Mesenchymal stem cell (in vitro differentiated cells and primary cell): ENCODE measurements at regions not wholly inside any gene's neighbourhood (a gene's known extent, or its start where the extent isn't known, plus 50 kb on each side); places are given as distances from the start of the nearest gene placed in this dataset.

ENCODE experiments used
- DNase-seq: peaks from one replicate; pipeline ENCODE4 v3.0.0-alpha.2; 2013
- H2AFZ ChIP-seq: one replicate; pipeline ENCODE4 v1.6.1; 2013; ENCODE audit warnings: low read depth, mild to moderate bottlenecking, control low read depth, inconsistent platforms, low read length, moderate library complexity
- H2AK5ac ChIP-seq: 2 replicates; pipeline ENCODE4 v1.6.1; 2013; ENCODE audit warnings: low read length, moderate library complexity, mild to moderate bottlenecking, inconsistent platforms; ENCODE audit not compliant: severe bottlenecking
- H2BK120ac ChIP-seq: one replicate; pipeline ENCODE4 v1.6.1; 2013; ENCODE audit warnings: low read depth, mild to moderate bottlenecking, inconsistent platforms, low read length, moderate library complexity
- H2BK12ac ChIP-seq, 2 experiments: one replicate each; pipeline ENCODE4 v1.6.1; 2013; ENCODE audit warnings: inconsistent platforms in 2 of 2, low read length in 2 of 2, mild to moderate bottlenecking in 2 of 2, moderate library complexity in 2 of 2, control low read depth in 1 of 2
- H2BK15ac ChIP-seq: one replicate; pipeline ENCODE4 v1.6.1; 2013; ENCODE audit warnings: mild to moderate bottlenecking, low read depth, inconsistent platforms; ENCODE audit not compliant: poor library complexity, severe bottlenecking
- H2BK5ac ChIP-seq: 2 replicates; pipeline ENCODE4 v1.6.1; 2013; ENCODE audit warnings: low read depth, mild to moderate bottlenecking, low read length, control low read depth, inconsistent platforms; ENCODE audit not compliant: poor library complexity, severe bottlenecking
- H3K14ac ChIP-seq, 2 experiments: one replicate each; pipeline ENCODE4 v1.6.1; 2013; ENCODE audit warnings: inconsistent platforms in 2 of 2, low read length in 2 of 2, control low read depth in 1 of 2, mild to moderate bottlenecking in 1 of 2, moderate library complexity in 1 of 2
- H3K18ac ChIP-seq, 2 experiments: one replicate each; pipeline ENCODE4 v1.6.1; 2013; ENCODE audit warnings: inconsistent platforms in 2 of 2, low read length in 2 of 2, control low read depth in 1 of 2, low read depth in 1 of 2, mild to moderate bottlenecking in 1 of 2
- H3K23ac ChIP-seq, 2 experiments: one replicate each; pipeline ENCODE4 v1.6.1; 2013; ENCODE audit warnings: inconsistent platforms in 2 of 2, low read length in 2 of 2, mild to moderate bottlenecking in 2 of 2, moderate library complexity in 2 of 2, control low read depth in 1 of 2
- H3K27ac ChIP-seq: 2 replicates; pipeline ENCODE4 v1.5.1; 2013; ENCODE audit warnings: mild to moderate bottlenecking, moderate library complexity, low read length, control low read depth, inconsistent platforms; ENCODE audit not compliant: poor library complexity, severe bottlenecking
- H3K27me3 ChIP-seq, 2 experiments: 2 replicates each; pipeline versions ENCODE4 v1.6.1 to v1.7.0; 2013; ENCODE audit warnings: low read length in 2 of 2, mild to moderate bottlenecking in 2 of 2, moderate library complexity in 2 of 2, control low read depth in 1 of 2, inconsistent platforms in 1 of 2; ENCODE audit not compliant: control insufficient read depth in 1 of 2, insufficient read depth in 1 of 2
- H3K36me3 ChIP-seq, 2 experiments: 2 replicates each; pipeline versions ENCODE4 v1.6.1 to v1.7.0; 2013; ENCODE audit warnings: low read length in 2 of 2, control low read depth in 1 of 2, inconsistent platforms in 1 of 2, low read depth in 1 of 2, mild to moderate bottlenecking in 1 of 2; ENCODE audit not compliant: insufficient read depth in 2 of 2, control insufficient read depth in 1 of 2
- H3K4ac ChIP-seq, 2 experiments: one replicate each; pipeline ENCODE4 v1.6.1; 2013; ENCODE audit warnings: inconsistent platforms in 2 of 2, low read length in 2 of 2, mild to moderate bottlenecking in 2 of 2, moderate library complexity in 2 of 2, control low read depth in 1 of 2, low read depth in 1 of 2
- H3K4me1 ChIP-seq: 2 replicates; pipeline ENCODE4 v1.6.1; 2013; ENCODE audit warnings: low read depth, low read length, control low read depth; ENCODE audit not compliant: control insufficient read depth, insufficient read depth
- H3K4me2 ChIP-seq: 2 replicates; pipeline ENCODE4 v1.6.1; 2013; ENCODE audit warnings: low read length, mild to moderate bottlenecking, inconsistent platforms; ENCODE audit not compliant: poor library complexity, severe bottlenecking
- H3K4me3 ChIP-seq, 2 experiments: 2 replicates each; pipeline versions ENCODE4 v1.5.1 to v1.7.0; 2013; ENCODE audit warnings: low read length in 2 of 2, mild to moderate bottlenecking in 2 of 2, control low read depth in 1 of 2, low read depth in 1 of 2; ENCODE audit not compliant: insufficient read depth in 1 of 2
- H3K79me1 ChIP-seq: replicated peaks from 2 replicates; pipeline ENCODE4 v1.6.1; 2013; ENCODE audit warnings: mild to moderate bottlenecking, control low read depth, low read length, inconsistent platforms; ENCODE audit not compliant: poor library complexity, severe bottlenecking
- H3K9ac ChIP-seq: 2 replicates; pipeline ENCODE4 v1.7.0; 2013; ENCODE audit warnings: mild to moderate bottlenecking, low read length, moderate library complexity
- H3K9me3 ChIP-seq: 2 replicates; pipeline ENCODE4 v1.7.0; 2013; ENCODE audit warnings: mild to moderate bottlenecking, low read length; ENCODE audit not compliant: control insufficient read depth
- H4K8ac ChIP-seq: one replicate; pipeline ENCODE4 v1.6.1; 2013; ENCODE audit warnings: inconsistent platforms, mild to moderate bottlenecking, low read length, moderate library complexity
- H4K91ac ChIP-seq: one replicate; pipeline ENCODE4 v1.6.1; 2013; ENCODE audit warnings: mild to moderate bottlenecking, low read length, inconsistent platforms
- WGBS: methylation state at CpG from one replicate; pipeline ENCODE4 v1.1.7; 2013; ENCODE audit warnings: mixed read lengths; 5-methylcytosine and 5-hydroxymethylcytosine counted together

DNA sequence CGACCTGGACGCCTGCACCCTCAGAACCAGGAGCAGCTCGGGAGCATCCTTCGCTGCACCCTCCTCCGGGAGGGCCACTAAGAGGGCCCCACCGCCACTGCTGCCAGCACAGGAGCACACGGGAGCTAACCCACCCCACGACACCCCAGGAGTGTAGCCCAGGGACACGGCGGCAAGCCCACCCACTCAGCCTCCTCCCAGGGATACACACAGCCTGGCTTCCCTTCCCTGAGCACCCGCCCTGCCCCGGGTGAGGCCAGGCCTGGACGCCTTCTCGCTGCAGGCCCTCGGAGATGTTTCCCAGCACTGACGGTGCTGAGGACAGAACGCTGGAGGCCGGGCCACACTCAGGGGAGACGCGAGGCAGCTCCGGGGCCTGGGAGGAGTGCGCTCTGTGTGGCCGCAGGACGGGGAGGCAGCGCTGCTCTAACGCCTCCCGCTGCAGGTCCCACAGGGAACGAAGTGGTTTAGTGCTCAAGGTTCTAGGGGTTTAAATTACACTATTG, 190.4 kb downstream of the BRD1 start:
- DNase-seq, result no peak
- H3K36me3 ChIP-seq, result no peaks in the 10 kb centered on the region
- 86% methylated on average over 21 of the region's 28 CpGs for WGBS

DNA sequence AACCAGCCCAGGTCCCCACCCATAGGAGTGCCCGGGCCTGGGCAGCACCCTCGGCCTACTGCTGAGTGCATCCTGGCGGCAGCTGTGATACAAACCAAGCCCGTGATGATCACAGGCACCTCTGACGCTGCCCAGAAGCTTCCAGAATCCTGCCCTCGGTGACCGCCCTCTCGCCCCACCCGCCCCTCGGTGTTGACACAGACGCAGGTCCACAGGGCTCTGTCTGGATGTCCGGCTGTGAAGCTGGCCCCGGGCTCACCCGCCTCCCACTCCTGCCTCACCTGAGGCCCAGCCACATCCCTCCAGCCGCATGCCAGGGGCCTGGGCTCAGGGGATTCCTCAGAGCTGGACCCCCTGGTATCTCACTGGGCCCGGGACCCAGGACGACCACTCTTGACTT, 191.0 kb downstream of the BRD1 start:
- H3K4me3 ChIP-seq, result no peak overlapping the region
- H3K18ac ChIP-seq, result no peak overlapping the region
- no peak overlapping the region for H2BK15ac ChIP-seq

More for the DNA sequence above, 190.4 kb downstream of the BRD1 start:
- H2AK5ac ChIP-seq, result no peak overlapping the region
- no peak overlapping the region for H2BK12ac ChIP-seq
- no peaks in the 10 kb centered on the region for H3K79me1 ChIP-seq
- H3K9ac ChIP-seq, result no peak overlapping the region
- no peak overlapping the region for H4K8ac ChIP-seq
- peaks cover 3% of the 10 kb centered on the region for H3K4me1 ChIP-seq
- H3K4me3 ChIP-seq, result no peak overlapping the region
- no peak overlapping the region for H3K4me2 ChIP-seq
- no peak overlapping the region for H3K18ac ChIP-seq
- H3K27me3 ChIP-seq, result peaks cover 0 to 25% of the 10 kb centered on the region in 2 experiments
- no peaks in the 10 kb centered on the region for H3K9me3 ChIP-seq
- no peak overlapping the region for H3K4ac ChIP-seq
- H2BK15ac ChIP-seq, result no peak overlapping the region
- H3K14ac ChIP-seq, result no peak overlapping the region
- H2BK5ac ChIP-seq, result no peak overlapping the region
- H3K27ac ChIP-seq, result no peak overlapping the region
- H3K23ac ChIP-seq, result no peak overlapping the region
- no peak overlapping the region for H2AFZ ChIP-seq
- H4K91ac ChIP-seq, result no peak overlapping the region
- no peak overlapping the region for H2BK120ac ChIP-seq

DNA sequence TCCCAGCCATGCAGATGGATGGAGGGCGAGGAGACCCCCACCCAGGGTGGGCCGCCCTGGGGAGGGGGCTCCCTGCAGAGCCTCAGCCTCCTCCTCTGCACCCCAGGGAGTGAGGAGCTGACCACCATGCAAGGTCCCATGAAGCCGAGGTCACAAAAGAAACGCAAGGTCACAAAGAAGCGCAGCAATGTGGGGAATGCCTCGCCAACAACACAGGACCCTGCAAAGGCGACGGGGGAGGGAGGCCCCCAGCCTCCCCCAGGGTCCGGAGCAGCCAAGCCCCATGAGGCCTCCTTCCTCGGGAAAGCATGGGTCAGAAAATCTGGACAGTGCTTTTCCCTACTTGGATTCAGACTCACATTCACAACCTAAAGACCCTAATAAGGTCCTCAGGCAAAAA, 191.5 kb downstream of the BRD1 start:
- Histone ChIP-seq H2BK15ac (no peak overlapping the region), H3K4me2 (no peak overlapping the region), H2AK5ac (no peak overlapping the region), H3K18ac (no peak overlapping the region), H3K14ac (no peak overlapping the region), H2BK5ac (no peak overlapping the region), H2AFZ (no peak overlapping the region), H3K79me1 (no peaks in the 10 kb centered on the region), H3K4ac (no peak overlapping the region), H4K8ac (no peak overlapping the region), H2BK12ac (no peak overlapping the region), H3K9ac (no peak overlapping the region), H2BK120ac (no peak overlapping the region), H3K9me3 (no peaks in the 10 kb centered on the region), H3K27me3 (peaks cover 7 to 36% of the 10 kb centered on the region in 2 experiments), H3K4me3 (no peak overlapping the region), H4K91ac (no peak overlapping the region), H3K27ac (no peak overlapping the region), H3K4me1 (peaks cover 9% of the 10 kb centered on the region), H3K36me3 (no peaks in the 10 kb centered on the region), H3K23ac (no peak overlapping the region)
- 71% methylated on average over 8 of the region's 10 CpGs for WGBS
- DNase-seq, result no peak

More for the DNA sequence above, 191.0 kb downstream of the BRD1 start:
- no peak overlapping the region for H3K9ac ChIP-seq
- H3K4ac ChIP-seq, result no peak overlapping the region
- H2BK12ac ChIP-seq, result no peak overlapping the region
- H3K27ac ChIP-seq, result no peak overlapping the region
- no peak overlapping the region for H2BK120ac ChIP-seq
- H3K14ac ChIP-seq, result no peak overlapping the region
- WGBS, result 86% methylated on average over 17 of the region's 17 CpGs
- H4K91ac ChIP-seq, result no peak overlapping the region
- no peak overlapping the region for H3K23ac ChIP-seq
- peaks cover 6 to 32% of the 10 kb centered on the region in 2 experiments for H3K27me3 ChIP-seq
- no peak overlapping the region for H2AFZ ChIP-seq
- DNase-seq, result no peak
- no peak overlapping the region for H2AK5ac ChIP-seq
- no peak overlapping the region for H4K8ac ChIP-seq
- no peaks in the 10 kb centered on the region for H3K9me3 ChIP-seq
- no peak overlapping the region for H2BK5ac ChIP-seq
- H3K4me2 ChIP-seq, result no peak overlapping the region
- H3K79me1 ChIP-seq, result no peaks in the 10 kb centered on the region
- H3K36me3 ChIP-seq, result no peaks in the 10 kb centered on the region
- peaks cover 9% of the 10 kb centered on the region for H3K4me1 ChIP-seq

DNA sequence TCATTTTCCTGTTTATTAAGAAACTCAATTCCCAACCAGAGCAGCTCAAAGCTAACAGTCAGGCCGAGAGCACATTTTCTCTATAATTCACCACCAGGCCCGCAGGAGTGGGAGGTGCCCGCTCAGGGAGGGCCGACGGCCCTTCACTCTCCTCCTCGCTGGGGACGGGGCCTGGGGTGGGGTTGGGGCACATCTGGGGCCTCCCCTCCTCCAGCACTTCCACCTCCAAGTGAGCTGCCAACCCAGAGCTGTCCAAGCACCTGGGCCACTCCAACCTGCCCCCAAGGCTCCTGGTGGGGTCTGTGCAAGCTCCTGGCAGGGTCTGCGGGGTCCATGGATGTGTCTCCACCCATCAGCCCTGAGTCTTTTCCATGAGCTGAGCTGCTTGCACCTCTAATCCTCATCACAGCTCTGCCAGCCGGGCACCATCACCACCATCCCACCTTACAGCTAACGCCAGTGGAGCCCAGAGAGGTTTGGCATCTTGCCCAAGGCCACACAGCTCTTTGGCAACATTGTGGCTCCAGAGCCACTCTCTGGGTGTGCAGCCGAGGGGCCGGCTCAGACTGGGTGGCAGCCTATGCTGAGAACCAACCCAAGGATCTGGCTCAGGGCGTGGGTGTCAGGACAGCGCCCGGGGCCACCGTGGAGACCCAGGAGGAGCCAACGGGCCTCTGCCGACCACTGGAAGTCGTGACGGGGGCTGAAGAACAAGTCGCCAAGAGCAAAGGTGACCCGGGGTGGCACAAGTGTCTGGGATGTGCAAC, 193.5 kb downstream of the BRD1 start:
- Histone ChIP-seq H2AFZ (no peak overlapping the region), H2AK5ac (no peak overlapping the region), H3K23ac (no peak overlapping the region), H3K27ac (no peak overlapping the region), H3K79me1 (no peaks in the 10 kb centered on the region), H2BK5ac (no peak overlapping the region), H3K9me3 (no peaks in the 10 kb centered on the region), H3K18ac (no peak overlapping the region), H4K8ac (no peak overlapping the region), H4K91ac (no peak overlapping the region), H2BK12ac (no peak overlapping the region), H3K27me3 (peaks cover 9 to 43% of the 10 kb centered on the region in 2 experiments), H3K14ac (no peak overlapping the region), H3K36me3 (no peaks in the 10 kb centered on the region), H3K4me3 (no peak overlapping the region), H3K4me2 (no peak overlapping the region), H2BK15ac (no peak overlapping the region), H3K4ac (no peak overlapping the region), H2BK120ac (no peak overlapping the region), H3K4me1 (peaks cover 11% of the 10 kb centered on the region), H3K9ac (no peak overlapping the region)
- WGBS, result 84% methylated on average over 22 of the region's 22 CpGs
- DNase-seq, result no peak
